Neural crest cell (in vitro differentiated cells): ENCODE measurements at regions not wholly inside any gene's neighbourhood (a gene's known extent, or its start where the extent isn't known, plus 50 kb on each side); places are given as distances from the start of the nearest gene placed in this dataset.

Experiments used
- DNase-seq: peaks from one replicate; pipeline ENCODE4 v3.0.0; 2021; ENCODE audit warnings: low read depth, mixed read lengths, low spot score
- H3K27ac Mint-ChIP-seq: one replicate; pipeline ENCODE4 v1.8.0; 2021; ENCODE audit warnings: mild to moderate bottlenecking, mixed read lengths; ENCODE audit not compliant: unreplicated experiment
- H3K27me3 Mint-ChIP-seq: 2 replicates; pipeline ENCODE4 v1.8.0; 2021; ENCODE audit warnings: low read depth, mild to moderate bottlenecking, mixed read lengths
- H3K36me3 Mint-ChIP-seq: 2 replicates; pipeline ENCODE4 v1.8.0; 2021; ENCODE audit warnings: low read depth, mild to moderate bottlenecking, mixed read lengths
- H3K4me1 Mint-ChIP-seq: 2 replicates; pipeline ENCODE4 v1.8.0; 2021; ENCODE audit warnings: mixed read lengths
- H3K4me3 Mint-ChIP-seq: one replicate; pipeline ENCODE4 v1.8.0; 2021; ENCODE audit warnings: mild to moderate bottlenecking, mixed read lengths
- H3K9me3 Mint-ChIP-seq: 2 replicates; pipeline ENCODE4 v1.8.0; 2021; ENCODE audit warnings: mixed read lengths
- CTCF ChIP-seq: fragments of 200-600 bp; sonication (generic); conservative IDR thresholded peaks from 2 replicates; pipeline ENCODE4 v1.5.0; 2021; ENCODE audit warnings: antibody characterized with exemption, mild to moderate bottlenecking

- DNase-seq, result no peak
- no peak for TF ChIP-seq CTCF
Observed at GRCh38 chr10:56715262-56715661, 354.2 kb upstream of the ZWINT start.

GRCh38 chr10:56698506-56698905 lies 337.4 kb upstream of the ZWINT start:
- H3K36me3 Mint-ChIP-seq, result no peaks in the 10 kb centered on the region
- no peaks in the 10 kb centered on the region for H3K9me3 Mint-ChIP-seq
- no peak for DNase-seq
- no peak overlapping the region for H3K27ac Mint-ChIP-seq
- TF ChIP-seq CTCF, result no peak
- H3K4me1 Mint-ChIP-seq, result no peaks in the 10 kb centered on the region
- no peaks in the 10 kb centered on the region for H3K27me3 Mint-ChIP-seq
- no peak overlapping the region for H3K4me3 Mint-ChIP-seq

More at GRCh38 chr10:56715262-56715661, 354.2 kb upstream of the ZWINT start:
- Mint-ChIP-seq H3K4me3 (no peak overlapping the region), H3K36me3 (no peaks in the 10 kb centered on the region), H3K9me3 (no peaks in the 10 kb centered on the region), H3K27me3 (no peaks in the 10 kb centered on the region), H3K27ac (no peak overlapping the region), H3K4me1 (no peaks in the 10 kb centered on the region)

- Mint-ChIP-seq H3K4me3 (no peak overlapping the region), H3K9me3 (peaks cover 2% of the 10 kb centered on the region), H3K4me1 (no peaks in the 10 kb centered on the region), H3K27ac (no peak overlapping the region), H3K27me3 (no peaks in the 10 kb centered on the region), H3K36me3 (no peaks in the 10 kb centered on the region)
- DNase-seq, result no peak
- no peak for TF ChIP-seq CTCF
Observed at GRCh38 chr10:56679578-56679977, 318.5 kb upstream of the ZWINT start.

- Mint-ChIP-seq H3K27ac (no peak overlapping the region), H3K36me3 (no peaks in the 10 kb centered on the region), H3K9me3 (no peaks in the 10 kb centered on the region), H3K4me1 (no peaks in the 10 kb centered on the region), H3K27me3 (no peaks in the 10 kb centered on the region), H3K4me3 (no peak overlapping the region)
- DNase-seq, result no peak
- TF ChIP-seq CTCF, result no peak
Observed at GRCh38 chr10:56662765-56663447, 301.8 kb upstream of the ZWINT start.

GRCh38 chr10:56653289-56653688 lies 292.2 kb upstream of the ZWINT start:
- Mint-ChIP-seq H3K9me3 (peaks cover 3% of the 10 kb centered on the region), H3K4me1 (no peaks in the 10 kb centered on the region)

More at GRCh38 chr10:56653289-56653688, 292.2 kb upstream of the ZWINT start:
- no peak for TF ChIP-seq CTCF
- Mint-ChIP-seq H3K27me3 (no peaks in the 10 kb centered on the region), H3K27ac (no peak overlapping the region), H3K36me3 (no peaks in the 10 kb centered on the region), H3K4me3 (no peak overlapping the region)
- no peak for DNase-seq
